IMR-90 (cell line): ENCODE measurements at regions not wholly inside any gene's neighbourhood (a gene's known extent, or its start where the extent isn't known, plus 50 kb on each side); places are given as distances from the start of the nearest gene placed in this dataset.

ENCODE experiments used
- ATAC-seq: fragments of 200-7000 bp; cut with Tn5 transposase; 2 replicates; pipeline ENCODE4 v1.9.1; 2020; ENCODE audit warnings: low read depth, mild to moderate bottlenecking, moderate library complexity
- BruUV-seq: library from RNA; stranded (reverse); fragments of 400-500 nt; replicated peaks from 2 replicates; lab custom pipeline; 2021; lab: Mats Ljungman, UMichigan
- CTCF ChIA-PET: fragments of 300-600 bp; formaldehyde crosslinking; extraction: SDS; loops from one replicate; lab custom pipeline; 2021; ENCODE audit warnings: antibody characterized with exemption; lab: Yijun Ruan, JAX
- POLR2A ChIA-PET: fragments of 300-600 bp; sonication (Branson Sonifier 250); formaldehyde crosslinking; loops from one replicate; lab custom pipeline; 2022; ENCODE audit warnings: antibody characterized with exemption; ENCODE audit not compliant: unreplicated experiment; lab: Charles Lee
- DNase-seq: peaks from one replicate; pipeline ENCODE4 v3.0.0; 2013
- H2AFZ ChIP-seq: replicated peaks from 2 replicates; pipeline ENCODE3; 2013; ENCODE audit warnings: low read length, mild to moderate bottlenecking; ENCODE audit not compliant: poor library complexity
- H2AK5ac ChIP-seq: 2 replicates; pipeline ENCODE4 v1.6.1; 2013; ENCODE audit warnings: low read depth, low read length, inconsistent platforms
- H2AK9ac ChIP-seq: replicated peaks from 2 replicates; pipeline ENCODE3; 2013; ENCODE audit warnings: mild to moderate bottlenecking, low read depth, low read length, moderate library complexity; ENCODE audit not compliant: poor library complexity
- H2BK120ac ChIP-seq: 2 replicates; pipeline ENCODE4 v1.6.1; 2013; ENCODE audit warnings: low read depth, low read length, inconsistent platforms
- H2BK15ac ChIP-seq: 3 replicates; pipeline ENCODE4 v1.6.1; 2013; ENCODE audit warnings: low read depth, low read length, inconsistent platforms
- H2BK20ac ChIP-seq: 2 replicates; pipeline ENCODE4 v1.6.1; 2013; ENCODE audit warnings: low read depth, mild to moderate bottlenecking, inconsistent platforms, low read length, moderate library complexity
- H2BK5ac ChIP-seq: 2 replicates; pipeline ENCODE4 v1.6.1; 2013; ENCODE audit warnings: mild to moderate bottlenecking, low read depth, low read length, inconsistent platforms; ENCODE audit not compliant: poor library complexity, severe bottlenecking
- H3K14ac ChIP-seq: replicated peaks from 2 replicates; pipeline ENCODE4 v1.6.1; 2013; ENCODE audit warnings: low read depth, low read length, inconsistent platforms
- H3K18ac ChIP-seq: 2 replicates; pipeline ENCODE4 v1.6.1; 2013; ENCODE audit warnings: low read depth, low read length, control low read depth
- H3K23ac ChIP-seq: 2 replicates; pipeline ENCODE4 v1.6.1; 2013; ENCODE audit warnings: low read depth, low read length, inconsistent platforms
- H3K27ac ChIP-seq: 2 replicates; pipeline ENCODE4 v1.5.1; 2013; ENCODE audit warnings: mild to moderate bottlenecking, control low read depth, low read length; ENCODE audit not compliant: insufficient read depth
- H3K27me3 ChIP-seq: 2 replicates; pipeline ENCODE4 v1.6.1; 2013; ENCODE audit warnings: low read length; ENCODE audit not compliant: control insufficient read depth, insufficient read depth
- H3K36me3 ChIP-seq: 2 replicates; pipeline ENCODE4 v1.6.1; 2013; ENCODE audit warnings: low read length, mixed read lengths; ENCODE audit not compliant: control insufficient read depth, insufficient read depth
- H3K4ac ChIP-seq: 2 replicates; pipeline ENCODE4 v1.6.1; 2013; ENCODE audit warnings: low read depth, low read length, inconsistent platforms
- H3K4me1 ChIP-seq: 2 replicates; pipeline ENCODE4 v1.6.1; 2013; ENCODE audit warnings: low read length, mixed read lengths; ENCODE audit not compliant: control insufficient read depth, insufficient read depth
- H3K4me2 ChIP-seq: 2 replicates; pipeline ENCODE4 v1.6.1; 2013; ENCODE audit warnings: low read depth, mild to moderate bottlenecking, control low read depth, low read length, moderate library complexity
- H3K4me3 ChIP-seq: 2 replicates; pipeline ENCODE4 v1.5.1; 2013; ENCODE audit warnings: low read depth, mild to moderate bottlenecking, control low read depth, low read length, moderate library complexity; ENCODE audit not compliant: insufficient read depth
- H3K56ac ChIP-seq: 2 replicates; pipeline ENCODE4 v1.6.1; 2013; ENCODE audit warnings: low read length, inconsistent platforms; ENCODE audit not compliant: insufficient read depth; ENCODE audit errors: extremely low read depth
- H3K79me1 ChIP-seq, 2 experiments: 2 replicates each; pipeline ENCODE4 v1.6.1; 2013; ENCODE audit warnings: low read length in 2 of 2, inconsistent platforms in 1 of 2, low read depth in 1 of 2
- H3K9ac ChIP-seq: 2 replicates; pipeline ENCODE4 v1.6.1; 2013; ENCODE audit warnings: low read depth, low read length, control low read depth
- H3K9me1 ChIP-seq: 2 replicates; pipeline ENCODE4 v1.6.1; 2013; ENCODE audit warnings: low read length, inconsistent platforms; ENCODE audit not compliant: insufficient read depth
- H3K9me3 ChIP-seq: 2 replicates; pipeline ENCODE4 v1.6.1; 2013; ENCODE audit warnings: low read length; ENCODE audit not compliant: control insufficient read depth, insufficient read depth
- H4K20me1 ChIP-seq: 2 replicates; pipeline ENCODE4 v1.6.1; 2013; ENCODE audit warnings: low read length, inconsistent platforms; ENCODE audit not compliant: insufficient read depth
- H4K5ac ChIP-seq: 2 replicates; pipeline ENCODE4 v1.6.1; 2013; ENCODE audit warnings: mild to moderate bottlenecking, low read depth, low read length, control low read depth
- H4K8ac ChIP-seq, 2 experiments: 2 replicates each; pipeline ENCODE4 v1.6.1; 2013; ENCODE audit warnings: low read depth in 2 of 2, low read length in 2 of 2, control low read depth in 1 of 2, inconsistent platforms in 1 of 2
- H4K91ac ChIP-seq: 2 replicates; pipeline ENCODE4 v1.6.1; 2013; ENCODE audit warnings: low read depth, low read length, inconsistent platforms; ENCODE audit not compliant: insufficient read depth
- BHLHE40 ChIP-seq: fragments of 150-350 bp; IDR thresholded peaks from 2 replicates; pipeline ENCODE4 v1.6.1; 2016; ENCODE audit warnings: mild to moderate bottlenecking, low read depth, low read length
- CEBPB ChIP-seq: IDR thresholded peaks from 2 replicates; pipeline ENCODE4 v1.6.1; 2012; ENCODE audit warnings: low read depth, low read length, improper control_type of control experiment
- CHD1 ChIP-seq: IDR thresholded peaks from 2 replicates; pipeline ENCODE4 v1.6.1; 2012; ENCODE audit warnings: low read depth, low read length, improper control_type of control experiment
- CTCF ChIP-seq: conservative IDR thresholded peaks from 2 replicates; pipeline ENCODE4 v1.5.1; 2012; ENCODE audit warnings: mild to moderate bottlenecking, low read depth, low read length, improper control_type of control experiment
- ELK1 ChIP-seq: fragments of 150-350 bp; IDR thresholded peaks from 2 replicates; pipeline ENCODE4 v1.6.1; 2016; ENCODE audit warnings: low read depth, mild to moderate bottlenecking, low read length, moderate library complexity, borderline replicate concordance
- FOS ChIP-seq: fragments of 150-350 bp; IDR thresholded peaks from 2 replicates; pipeline ENCODE4 v1.6.1; 2016; ENCODE audit warnings: low read depth, low read length
- MAFK ChIP-seq: IDR thresholded peaks from 2 replicates; pipeline ENCODE4 v1.6.1; 2012; ENCODE audit warnings: low read depth, low read length, improper control_type of control experiment
- MAZ ChIP-seq: IDR thresholded peaks from 2 replicates; pipeline ENCODE4 v1.6.1; 2012; ENCODE audit warnings: low read depth, mild to moderate bottlenecking, low read length, improper control_type of control experiment, moderate library complexity, borderline replicate concordance
- MXI1 ChIP-seq: IDR thresholded peaks from 2 replicates; pipeline ENCODE4 v1.6.1; 2012; ENCODE audit warnings: low read depth, mild to moderate bottlenecking, low read length, moderate library complexity, borderline replicate concordance
- NFE2L2 ChIP-seq: fragments of 150-350 bp; IDR thresholded peaks from 2 replicates; pipeline ENCODE4 v1.6.1; 2016; ENCODE audit warnings: low read depth, mild to moderate bottlenecking, low read length
- POLR2A ChIP-seq: IDR thresholded peaks from 2 replicates; pipeline ENCODE4 v1.6.1; 2012; ENCODE audit warnings: mild to moderate bottlenecking, low read depth, low read length
- RAD21 ChIP-seq: IDR thresholded peaks from 2 replicates; pipeline ENCODE4 v1.6.1; 2012; ENCODE audit warnings: low read length, improper control_type of control experiment
- RCOR1 ChIP-seq: IDR thresholded peaks from 2 replicates; pipeline ENCODE4 v1.6.1; 2012; ENCODE audit warnings: mild to moderate bottlenecking, low read length, improper control_type of control experiment; ENCODE audit not compliant: insufficient replicate concordance
- RFX5 ChIP-seq: IDR thresholded peaks from 2 replicates; pipeline ENCODE4 v1.8.0; 2012; ENCODE audit warnings: low read depth, mild to moderate bottlenecking, low read length, moderate library complexity
- SMC3 ChIP-seq: fragments of 150-350 bp; IDR thresholded peaks from 2 replicates; pipeline ENCODE4 v1.6.1; 2016; ENCODE audit warnings: low read depth, mild to moderate bottlenecking, antibody characterized with exemption, low read length, moderate library complexity
- USF2 ChIP-seq: fragments of 150-350 bp; IDR thresholded peaks from 2 replicates; pipeline ENCODE4 v1.6.1; 2017; ENCODE audit warnings: mild to moderate bottlenecking, antibody characterized with exemption, low read length, low read depth
- WGBS, 2 experiments: methylation state at CpG; one replicate each; pipeline versions ENCODE4 v1.1.5 to v1.1.7; 2013; ENCODE audit warnings: missing lambda C conversion rate in 2 of 2; ENCODE audit not compliant: insufficient read length in 1 of 2; ENCODE audit errors: extremely low coverage in 2 of 2; 5-methylcytosine and 5-hydroxymethylcytosine counted together
- dilution Hi-C: fragments of 300-500 bp; cut with HindIII; formaldehyde crosslinking; loops from one replicate; pipeline ENCODE4 v1.14.3; 2018; ENCODE audit warnings: low sequenced_read_pairs; ENCODE audit not compliant: unreplicated experiment
- in situ Hi-C: fragments of 300-500 bp; cut with MboI; formaldehyde crosslinking; loops from 3 replicates; pipeline ENCODE4 v1.14.3; 2019; ENCODE audit warnings: low sequenced_read_pairs, inconsistent platforms, mixed read lengths
- intact Hi-C: fragments of 100-400 bp; cut with micrococcal nuclease; formaldehyde crosslinking; loops from 2 replicates; pipeline ENCODE4 v1.10.0; 2022

DNA sequence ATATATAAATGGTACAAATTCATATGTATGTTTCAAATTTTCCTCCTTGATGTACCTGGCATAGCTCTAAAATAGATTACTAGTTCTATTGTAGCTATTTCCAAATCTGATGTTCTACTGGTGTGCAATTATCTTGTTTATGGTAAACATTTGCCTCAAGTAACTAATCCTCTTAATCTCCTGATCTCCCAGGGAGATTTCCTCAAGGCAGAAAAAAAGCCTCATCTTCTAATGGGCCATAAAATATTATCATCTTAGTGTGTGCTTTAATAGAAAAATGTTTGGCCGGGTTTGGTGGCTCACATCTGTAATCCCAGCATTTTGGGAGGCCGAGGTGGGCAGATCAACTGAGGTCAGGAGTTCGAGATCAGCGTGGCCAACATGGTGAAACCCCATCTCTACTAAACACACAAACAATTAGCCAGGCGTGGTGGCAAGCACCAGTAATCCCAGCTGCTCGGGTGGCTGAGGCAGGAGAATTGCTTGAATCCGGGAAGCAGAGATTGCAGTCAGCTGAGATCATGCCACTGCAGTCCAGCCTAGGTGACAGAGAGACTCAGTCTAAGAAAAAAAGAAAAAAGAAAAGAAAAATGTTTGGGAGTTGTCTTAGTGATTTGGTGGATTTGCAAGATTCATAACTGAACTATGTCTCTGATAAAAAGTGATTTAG is 498.9 kb upstream of the SLITRK5 start:
- no peak overlapping the region for H3K14ac ChIP-seq

More for the DNA sequence above, 498.9 kb upstream of the SLITRK5 start:
- no peak overlapping the region for H2AFZ ChIP-seq
- H2AK5ac ChIP-seq = no peak overlapping the region
- H3K18ac ChIP-seq = no peak overlapping the region
- dilution Hi-C loops = no loop called here
- H4K91ac ChIP-seq = no peak overlapping the region
- WGBS, 2 experiments = no CpG with 5 or more reads among the region's 7 CpGs
- no peak overlapping the region for H2BK120ac ChIP-seq
- H3K27me3 ChIP-seq = no peaks in the 10 kb centered on the region
- H3K36me3 ChIP-seq = no peaks in the 10 kb centered on the region
- H3K4me1 ChIP-seq = no peaks in the 10 kb centered on the region
- no peak overlapping the region for H3K9ac ChIP-seq
- H4K8ac ChIP-seq = no peak overlapping the region
- no peak overlapping the region for H2AK9ac ChIP-seq
- intact Hi-C loops = no loop called here
- H4K5ac ChIP-seq = no peak overlapping the region
- H3K23ac ChIP-seq = no peak overlapping the region
- no peaks in the 10 kb centered on the region for H3K9me1 ChIP-seq
- no peaks in the 10 kb centered on the region for H4K20me1 ChIP-seq
- H2BK5ac ChIP-seq = no peak overlapping the region
- peak; percentile 37; the same call in 1 of the 2 replicates for ATAC-seq
- ChIA-PET POLR2A (no interaction called here), CTCF (no interaction called here)
- no peak overlapping the region for H3K4me3 ChIP-seq
- no peak overlapping the region for H2BK15ac ChIP-seq
- in situ Hi-C loops = no loop called here
- H3K56ac ChIP-seq = no peak overlapping the region
- no TSS peak for BruUV-seq
- no peak overlapping the region for H3K4me2 ChIP-seq
- H3K27ac ChIP-seq = no peak overlapping the region
- no peak overlapping the region for H3K4ac ChIP-seq
- H3K9me3 ChIP-seq = no peaks in the 10 kb centered on the region
- no peak for TF ChIP-seq BHLHE40
- TF ChIP-seq CTCF = no peak
- no peak for TF ChIP-seq MXI1
- TF ChIP-seq RAD21 = no peak
- no peak for TF ChIP-seq MAFK
- TF ChIP-seq FOS = no peak
- TF ChIP-seq ELK1 = no peak
- TF ChIP-seq RCOR1 = no peak
- no peak for TF ChIP-seq POLR2A
- no peak for TF ChIP-seq CHD1
- no peak for TF ChIP-seq NFE2L2
- TF ChIP-seq MAZ = no peak
- TF ChIP-seq CEBPB = no peak
- TF ChIP-seq USF2 = no peak
- no peak for TF ChIP-seq SMC3
- no peak for TF ChIP-seq RFX5
- H2BK20ac ChIP-seq = no peak overlapping the region
- no peak for DNase-seq
- no peaks in the 10 kb centered on the region for H3K79me1 ChIP-seq
